GM12891 (cell line): ENCODE measurements at regions not wholly inside any gene's neighbourhood (a gene's known extent, or its start where the extent isn't known, plus 50 kb on each side); places are given as distances from the start of the nearest gene placed in this dataset.

Experiments
- POLR2A ChIP-seq: IDR thresholded peaks from 2 replicates; pipeline ENCODE4 v1.6.1; 2011; ENCODE audit warnings: low read depth, low read length, control low read depth
- POLR2AphosphoS5 ChIP-seq: IDR thresholded peaks from 2 replicates; pipeline ENCODE4 v1.6.1; 2011; ENCODE audit warnings: low read depth, low read length, control low read depth

DNA sequence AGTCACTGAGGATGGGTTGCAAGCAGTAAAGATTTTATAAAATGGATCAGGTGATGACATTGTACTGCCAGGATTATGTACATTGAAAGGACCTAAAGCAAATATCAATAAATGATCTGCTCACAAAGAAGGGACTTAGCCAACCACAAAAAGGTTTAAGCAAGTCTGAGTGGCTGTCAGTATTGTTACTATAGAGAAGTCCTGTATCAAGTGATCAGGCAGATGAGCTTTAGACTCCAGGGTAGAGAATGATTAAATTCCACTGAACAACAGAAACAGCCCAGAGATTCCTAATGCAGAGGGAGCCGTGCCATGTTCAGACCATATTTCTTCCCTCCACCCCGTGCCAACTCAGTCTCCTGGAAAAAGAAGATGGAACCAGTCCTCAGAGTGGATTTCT, 138.9 kb downstream of the SETD4 start:
- no peak for TF ChIP-seq POLR2A
- TF ChIP-seq POLR2AphosphoS5 = no peak
